ENCODE measurements at regions not wholly inside any gene's neighbourhood (a gene's known extent, or its start where the extent isn't known, plus 50 kb on each side); places are given as distances from the start of the nearest gene placed in this dataset.

GRCh38 chr2:129801575-129801974 lies 177.9 kb upstream of the RAB6C start:
- TF ChIP-seq, protein P1, sequence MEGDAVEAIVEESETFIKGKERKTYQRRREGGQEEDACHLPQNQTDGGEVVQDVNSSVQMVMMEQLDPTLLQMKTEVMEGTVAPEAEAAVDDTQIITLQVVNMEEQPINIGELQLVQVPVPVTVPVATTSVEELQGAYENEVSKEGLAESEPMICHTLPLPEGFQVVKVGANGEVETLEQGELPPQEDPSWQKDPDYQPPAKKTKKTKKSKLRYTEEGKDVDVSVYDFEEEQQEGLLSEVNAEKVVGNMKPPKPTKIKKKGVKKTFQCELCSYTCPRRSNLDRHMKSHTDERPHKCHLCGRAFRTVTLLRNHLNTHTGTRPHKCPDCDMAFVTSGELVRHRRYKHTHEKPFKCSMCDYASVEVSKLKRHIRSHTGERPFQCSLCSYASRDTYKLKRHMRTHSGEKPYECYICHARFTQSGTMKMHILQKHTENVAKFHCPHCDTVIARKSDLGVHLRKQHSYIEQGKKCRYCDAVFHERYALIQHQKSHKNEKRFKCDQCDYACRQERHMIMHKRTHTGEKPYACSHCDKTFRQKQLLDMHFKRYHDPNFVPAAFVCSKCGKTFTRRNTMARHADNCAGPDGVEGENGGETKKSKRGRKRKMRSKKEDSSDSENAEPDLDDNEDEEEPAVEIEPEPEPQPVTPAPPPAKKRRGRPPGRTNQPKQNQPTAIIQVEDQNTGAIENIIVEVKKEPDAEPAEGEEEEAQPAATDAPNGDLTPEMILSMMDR (IDR thresholded peaks at IDR 0.05) = no peak
- TF ChIP-seq POLR2A (IDR thresholded peaks at IDR 0.05) = no peak

Data from lower leg skin (tissue), 3 donors.